Activated gamma-delta T cell treated with Interleukin-2 at 50 U/mL for 16 hours (primary cell): ENCODE measurements at regions not wholly inside any gene's neighbourhood (a gene's known extent, or its start where the extent isn't known, plus 50 kb on each side); places are given as distances from the start of the nearest gene placed in this dataset.
"Not testable (repeated sequence)": the region's sequence is repeated elsewhere in the genome, so short reads cannot be mapped to it uniquely, and the experiment has no call there.

Experiments used
- DNase-seq: peaks from one replicate; pipeline ENCODE4 v3.0.0-alpha.2; 2020

DNA sequence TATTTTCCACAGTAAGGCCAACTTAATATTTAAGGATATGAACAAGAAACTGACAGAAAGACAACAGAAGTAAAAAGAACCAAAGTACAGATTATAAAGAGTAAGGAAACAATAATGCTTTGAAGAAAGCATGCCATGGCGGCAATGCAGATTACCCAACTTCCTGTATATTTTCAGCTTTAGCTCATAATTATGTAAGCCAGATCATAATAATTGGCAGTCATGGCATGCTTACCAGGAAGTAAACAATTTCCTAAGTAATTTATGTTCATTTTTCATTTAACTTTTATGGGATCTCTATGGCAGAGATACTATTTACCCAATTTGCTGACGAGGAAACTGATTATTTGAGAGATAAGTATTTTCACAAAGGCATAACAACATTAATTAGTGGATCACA, 988.7 kb downstream of the HACE1 start:
- no peak for DNase-seq

DNA sequence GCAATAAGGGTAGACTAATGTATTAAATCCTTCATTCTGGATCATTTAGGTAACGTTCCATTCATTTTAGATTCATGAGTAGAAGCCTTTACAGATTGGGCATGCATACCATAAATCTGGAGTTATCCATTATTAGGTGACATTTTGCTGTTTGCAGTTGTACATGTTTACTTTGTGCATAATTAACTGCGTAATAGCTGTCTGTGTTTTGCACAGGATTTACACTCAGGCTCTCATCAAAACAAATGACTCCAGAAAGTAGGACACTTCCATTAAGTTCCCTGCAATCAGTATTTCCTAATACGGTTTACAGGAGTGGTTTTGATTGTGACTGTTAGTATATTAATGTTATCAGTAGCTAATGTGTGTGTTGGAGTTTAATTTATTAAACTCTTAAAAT, 997.4 kb downstream of the HACE1 start:
- no peak for DNase-seq

- DNase-seq = no peak
Measured at GRCh38 chr6:103858003-103858402, 1001.7 kb downstream of the HACE1 start.

DNA sequence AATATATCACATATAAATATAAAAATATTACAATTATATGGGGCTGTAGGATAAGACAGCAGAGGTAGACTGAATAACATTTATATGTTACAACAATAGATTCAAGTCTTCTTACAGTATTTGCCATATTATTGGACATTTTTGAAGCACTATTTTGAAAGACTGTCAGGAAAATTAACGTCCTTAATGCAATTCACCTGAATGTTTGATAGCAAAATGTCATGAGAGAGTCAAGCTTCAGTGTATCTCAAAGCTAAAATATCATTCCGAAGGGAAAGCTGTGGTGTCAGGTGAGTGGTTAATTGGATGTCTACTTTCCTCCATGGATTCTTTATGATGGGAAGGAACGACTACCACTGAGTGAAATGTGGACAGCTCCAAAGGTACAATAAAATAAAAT, 1004.0 kb downstream of the HACE1 start:
- DNase-seq = no peak

DNA sequence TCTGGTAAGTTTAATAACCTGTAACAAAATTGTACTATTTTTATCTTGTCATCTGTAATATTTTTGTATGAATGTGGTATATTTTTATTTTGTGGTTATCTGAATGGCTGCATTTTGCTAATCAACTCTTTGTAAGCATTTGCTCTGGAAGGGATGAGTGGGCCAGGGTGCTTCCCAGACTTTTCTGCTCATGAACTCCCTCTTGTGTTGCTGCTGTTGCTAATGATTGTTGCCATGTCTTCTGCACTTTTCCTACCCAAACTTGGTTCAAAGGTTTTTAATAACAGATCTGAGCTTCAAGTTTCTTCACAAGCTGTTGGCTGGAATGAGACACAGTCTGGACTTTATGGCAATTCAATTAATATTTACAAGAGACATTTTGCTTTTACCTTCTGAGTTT, 1005.7 kb downstream of the HACE1 start:
- DNase-seq = no peak

DNA sequence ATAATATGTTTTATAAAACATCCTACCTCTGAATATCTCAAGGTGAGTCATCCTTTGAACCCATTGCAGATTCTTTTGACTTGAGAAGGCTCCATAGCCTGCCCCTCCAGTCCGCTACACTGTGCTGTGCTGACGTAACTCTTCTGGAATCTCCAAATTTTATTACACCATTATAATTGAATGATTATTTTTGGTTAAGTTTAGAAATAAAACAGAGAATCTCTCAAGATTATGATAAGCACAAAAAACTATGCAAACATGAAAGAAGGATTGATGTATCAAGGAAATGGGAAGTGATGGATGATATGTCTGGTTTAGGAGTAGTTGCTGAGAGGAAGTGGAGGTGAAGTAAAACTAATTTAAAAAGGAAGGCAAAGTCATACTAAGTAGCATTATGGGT, 1021.3 kb downstream of the HACE1 start:
- no peak for DNase-seq

DNA sequence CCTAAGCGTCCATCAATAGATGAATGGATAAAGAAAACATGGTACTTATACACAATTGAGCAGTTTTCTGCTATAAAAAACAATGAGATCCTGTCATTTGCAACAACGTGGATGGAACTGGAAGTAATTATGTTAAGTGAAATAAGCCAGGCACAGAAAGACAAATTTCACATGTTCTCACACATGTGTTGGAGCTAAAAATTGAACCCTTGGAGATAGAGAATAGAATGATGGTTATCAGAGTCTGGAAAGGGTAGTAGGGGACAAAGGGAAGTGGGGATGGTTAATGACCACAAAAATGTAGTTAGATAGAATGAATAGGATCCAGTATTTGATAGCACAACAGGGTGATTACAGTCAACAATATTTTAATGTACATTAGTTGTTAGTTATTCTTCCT, 1033.5 kb downstream of the HACE1 start:
- no peak for DNase-seq

- no peak for DNase-seq
Measured at GRCh38 chr6:103820148-103820547, 1039.6 kb downstream of the HACE1 start.

DNA sequence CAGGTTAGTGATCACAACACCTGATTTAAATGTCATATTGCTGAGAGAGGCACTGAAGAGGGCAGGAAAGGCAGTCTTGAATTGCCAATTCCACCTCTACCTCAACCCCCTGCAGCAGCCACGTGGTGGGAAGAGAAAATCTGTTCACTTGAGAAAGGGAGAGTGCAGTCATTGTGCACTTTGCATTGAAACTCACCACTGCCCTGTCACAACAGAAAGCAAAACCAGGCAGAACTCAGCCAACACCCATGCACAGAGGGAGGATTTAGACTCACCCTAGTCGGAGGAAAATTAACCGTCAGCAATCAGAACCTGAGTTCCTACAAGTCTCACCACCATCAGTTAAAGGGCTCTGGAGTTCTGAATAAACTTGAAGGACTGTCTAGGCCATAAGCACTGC, 1040.2 kb downstream of the HACE1 start:
- DNase-seq = no peak

- DNase-seq = no peak
Measured at GRCh38 chr6:103812970-103813369, 1046.7 kb downstream of the HACE1 start.

- not testable (repeated sequence) for DNase-seq
Measured at GRCh38 chr6:103801901-103802479, 1057.7 kb downstream of the HACE1 start.

DNA sequence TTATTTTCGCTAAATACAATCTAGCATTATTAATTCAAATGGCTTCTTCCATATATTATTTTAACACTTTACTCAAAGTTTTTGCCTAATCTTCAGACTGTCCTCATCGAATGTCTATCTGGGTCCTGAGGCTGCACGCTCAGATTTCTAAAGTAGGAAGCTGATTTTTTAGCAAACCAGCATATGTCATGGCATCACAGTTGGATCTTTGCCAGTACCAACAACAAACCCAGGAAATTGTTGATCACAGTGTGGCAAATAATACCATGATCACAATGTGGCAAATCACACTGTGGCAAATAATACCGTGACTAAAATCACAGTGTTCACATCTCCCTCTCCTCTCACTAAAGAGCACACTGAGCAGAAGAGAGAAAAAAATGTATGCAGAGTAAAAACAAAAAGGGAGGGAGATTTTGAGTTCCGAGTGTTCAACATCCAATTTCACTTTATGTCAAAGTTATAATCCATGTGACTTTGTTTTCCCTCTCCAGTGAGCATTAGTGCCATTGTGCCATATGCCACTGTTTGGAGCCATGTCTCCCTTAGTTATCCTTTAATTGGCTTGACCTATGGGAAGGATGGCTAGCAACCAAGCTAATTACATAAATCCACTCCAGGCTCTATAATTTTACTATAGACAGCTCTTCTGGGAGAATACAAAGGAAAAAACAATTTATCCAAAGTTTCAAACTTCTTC, 1059.6 kb downstream of the HACE1 start:
- no peak for DNase-seq

DNA sequence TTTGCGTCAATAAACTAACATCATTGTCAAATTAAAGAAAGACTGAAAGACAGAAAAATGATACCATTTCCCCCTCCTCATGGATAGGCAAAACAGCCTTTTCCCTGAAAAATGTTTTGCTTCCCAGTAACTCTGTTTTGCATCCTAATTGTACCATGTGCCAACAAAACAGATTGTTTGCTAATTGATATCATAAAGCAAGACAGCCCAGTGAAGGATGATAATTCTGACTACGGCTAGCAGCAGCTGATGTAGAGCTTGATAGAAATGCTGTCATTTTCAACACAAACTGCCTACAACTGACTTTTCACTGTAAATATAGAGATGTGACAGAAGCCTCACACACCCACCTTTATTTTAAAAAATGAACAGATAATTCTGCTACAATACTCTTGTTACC, 1061.6 kb downstream of the HACE1 start:
- DNase-seq = no peak

DNA sequence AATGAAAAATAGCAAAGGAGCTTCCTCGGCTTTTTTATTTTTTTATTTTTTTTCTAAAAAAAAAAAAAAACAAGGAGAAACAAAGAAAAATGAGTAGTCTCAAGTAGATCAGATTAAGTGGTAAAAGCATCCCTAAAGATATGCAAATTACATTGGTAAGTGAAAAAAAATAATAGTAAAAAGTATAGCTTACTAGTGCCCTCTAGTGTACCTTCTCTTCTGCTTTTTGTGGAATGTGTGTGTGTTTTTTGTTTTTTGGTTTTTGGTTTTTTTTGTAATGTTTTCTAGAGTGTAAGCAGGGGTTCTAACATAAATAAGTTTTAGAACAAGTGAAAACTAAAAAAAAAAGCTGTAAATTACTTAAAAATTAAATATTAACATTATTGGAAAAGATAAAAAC, 1062.0 kb downstream of the HACE1 start:
- no peak for DNase-seq

DNA sequence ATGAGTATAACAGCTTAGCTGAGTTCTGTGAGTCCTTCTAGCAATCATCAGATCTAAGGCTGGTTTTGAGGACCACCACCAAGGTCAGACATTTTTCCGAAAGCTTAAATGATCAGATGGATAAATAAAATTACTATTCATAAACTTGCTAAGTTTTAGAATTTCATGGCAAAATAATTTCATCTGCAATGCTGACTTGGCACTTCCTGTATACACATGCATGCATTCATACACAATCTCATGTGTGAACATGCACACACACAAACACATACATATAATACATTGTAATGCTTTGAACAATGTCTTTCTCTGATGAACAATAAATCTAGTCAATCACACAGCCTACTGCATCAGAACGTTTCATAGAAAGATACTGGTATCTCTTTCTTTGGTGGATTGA, 1068.3 kb downstream of the HACE1 start:
- no peak for DNase-seq

GRCh38 chr6:103784117-103784516, 1075.6 kb downstream of the HACE1 start:
- DNase-seq = no peak

DNA sequence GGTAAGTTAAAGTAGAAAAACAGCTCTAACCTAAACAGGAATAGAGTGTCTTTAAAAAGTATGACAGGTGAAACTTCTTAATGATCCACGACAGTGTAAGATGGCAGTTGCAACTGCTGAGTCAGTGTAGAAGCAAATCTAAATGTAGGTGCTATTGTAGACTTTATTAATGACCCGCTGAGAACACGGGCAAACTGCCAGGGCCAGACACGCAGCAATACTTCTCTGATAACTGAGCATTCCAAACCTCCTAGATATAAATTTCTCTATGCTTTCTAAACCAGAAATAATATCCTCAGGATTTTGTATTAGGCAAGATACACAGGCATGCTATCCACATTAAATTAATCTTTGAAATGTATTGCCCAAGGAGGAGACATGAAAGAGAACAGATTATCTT, 1076.4 kb downstream of the HACE1 start:
- no peak for DNase-seq

- no peak for DNase-seq
Measured at GRCh38 chr6:103769431-103769830, 1090.3 kb downstream of the HACE1 start.

DNA sequence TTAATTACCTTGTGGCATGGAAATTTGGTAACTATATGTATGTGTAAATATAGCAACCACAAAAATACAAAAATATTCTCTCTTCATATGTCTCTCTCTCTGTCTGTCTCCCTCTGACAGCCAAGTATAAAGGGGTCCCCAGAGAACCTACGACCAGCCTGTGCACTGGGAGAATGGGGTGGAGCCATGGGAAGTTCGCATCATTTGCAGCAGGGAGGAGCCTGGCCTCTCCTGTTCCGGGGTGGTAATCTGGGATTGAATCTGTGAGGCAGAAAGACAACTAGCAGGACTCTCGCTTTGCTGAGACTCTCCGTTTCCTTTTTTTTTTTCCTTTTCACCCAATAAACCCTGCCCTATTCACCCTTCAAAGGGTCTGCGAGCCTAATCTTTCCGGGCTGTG, 1109.1 kb downstream of the HACE1 start:
- DNase-seq = no peak

DNA sequence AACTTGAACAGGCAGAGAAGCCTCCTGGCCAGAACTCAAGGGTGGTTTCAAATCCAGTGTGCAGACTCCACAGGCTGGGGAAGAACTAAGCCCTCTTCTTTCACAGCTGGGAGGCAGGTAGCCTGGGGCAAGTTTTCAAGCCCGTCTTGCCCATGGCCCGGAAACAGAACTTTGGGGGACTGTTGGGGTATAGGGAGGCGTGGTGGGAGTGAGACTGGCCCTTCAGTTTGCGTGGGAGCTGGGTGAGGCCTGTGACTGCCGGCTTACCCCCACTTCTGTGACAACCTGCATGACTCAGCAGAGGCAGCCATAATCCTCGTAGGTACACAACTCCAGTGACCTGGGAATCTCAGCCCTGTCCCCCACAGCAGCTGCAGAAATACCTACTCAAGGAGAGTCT, 1125.7 kb downstream of the HACE1 start:
- DNase-seq = no peak

DNA sequence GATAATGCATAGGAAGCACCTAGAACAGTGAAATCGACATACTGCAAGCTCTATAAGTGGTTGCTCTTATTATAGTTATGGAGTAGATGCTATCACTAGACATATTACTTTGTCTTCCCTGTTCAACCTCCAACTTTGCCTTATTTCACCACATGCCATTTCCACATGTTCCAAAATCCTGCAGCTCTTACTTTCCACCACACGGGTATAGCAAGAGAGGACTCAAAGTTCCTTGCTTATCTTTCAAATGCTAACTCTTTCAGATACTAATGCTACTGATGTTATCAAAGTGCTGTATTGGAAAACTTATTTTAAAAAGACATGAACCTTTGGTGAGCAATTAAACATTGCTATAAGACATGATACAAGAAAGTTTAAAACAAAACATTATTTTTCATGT, 1130.1 kb downstream of the HACE1 start:
- DNase-seq = no peak

GRCh38 chr6:103723438-103724322, 1136.0 kb downstream of the HACE1 start:
- DNase-seq = no peak

DNA sequence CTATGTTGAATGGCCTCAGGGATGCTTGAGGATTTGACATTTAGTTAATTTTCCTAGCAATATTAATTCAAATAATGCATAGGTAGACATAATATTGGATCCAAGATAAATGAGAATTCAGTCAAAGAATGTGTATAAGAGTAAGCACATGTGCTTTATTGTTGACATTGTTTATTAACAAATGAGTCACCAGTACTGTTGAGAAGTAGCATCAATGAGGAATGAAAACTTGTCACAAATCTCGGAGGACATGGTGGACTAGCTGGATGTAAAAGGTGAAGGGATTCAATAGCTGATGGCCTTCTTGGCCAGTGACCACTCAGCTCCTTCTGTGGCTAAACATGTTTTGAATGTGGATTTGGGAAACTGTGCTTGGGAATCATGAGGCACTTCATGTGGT, 1137.0 kb downstream of the HACE1 start:
- no peak for DNase-seq

DNA sequence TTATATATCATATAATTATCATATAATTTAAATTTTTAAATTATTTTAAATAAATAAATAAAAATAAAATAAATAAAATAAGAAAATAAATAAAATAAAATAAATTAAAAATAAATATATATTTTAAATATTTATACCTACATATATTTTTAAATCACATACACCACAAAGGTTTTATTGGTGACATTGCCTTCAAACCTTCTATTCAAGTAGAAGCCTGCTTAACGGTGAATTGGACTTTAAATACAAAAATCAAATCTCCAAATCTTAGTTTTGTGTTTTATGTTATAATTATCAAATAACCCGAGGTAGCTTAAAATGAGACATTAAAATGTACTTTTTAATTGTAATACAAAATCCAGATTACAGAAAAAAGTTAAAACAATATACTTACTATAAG, 1137.8 kb downstream of the HACE1 start:
- no peak for DNase-seq
